ENCODE measurements at regions not wholly inside any gene's neighbourhood (a gene's known extent, or its start where the extent isn't known, plus 50 kb on each side); places are given as distances from the start of the nearest gene placed in this dataset.

GRCh38 chr12:115464111-115464581 is 780.2 kb upstream of the TBX3 start:
- no peak for DNase-seq (ENCODE audit: low read depth)

- no peak for DNase-seq (ENCODE audit: low read depth)
These were observed 777.4 kb upstream of the TBX3 start for GRCh38 chr12:115461401-115461800.

- no peak for DNase-seq (ENCODE audit: low read depth)
These were observed 773.8 kb upstream of the TBX3 start for GRCh38 chr12:115457798-115458197.

- no peak for DNase-seq (ENCODE audit: low read depth)
These were observed 773.1 kb upstream of the TBX3 start for GRCh38 chr12:115456946-115457689.

- no peak for DNase-seq (ENCODE audit: low read depth)
These were observed 771.3 kb upstream of the TBX3 start for GRCh38 chr12:115455268-115455681.

- no peak for DNase-seq (ENCODE audit: low read depth)
These were observed 768.8 kb upstream of the TBX3 start for GRCh38 chr12:115452751-115453281.

- DNase-seq (ENCODE audit: low read depth), result no peak
These were observed 768.1 kb upstream of the TBX3 start for GRCh38 chr12:115451780-115452736.

- DNase-seq (ENCODE audit: low read depth), result no peak
These were observed 767.3 kb upstream of the TBX3 start for GRCh38 chr12:115451151-115451779.

GRCh38 chr12:115450710-115451109 is 766.7 kb upstream of the TBX3 start:
- no peak for DNase-seq (ENCODE audit: low read depth)

- no peak for DNase-seq (ENCODE audit: low read depth)
These were observed 766.0 kb upstream of the TBX3 start for GRCh38 chr12:115450017-115450416.

GRCh38 chr12:115449526-115449925 is 765.6 kb upstream of the TBX3 start:
- DNase-seq (ENCODE audit: low read depth), result no peak

- no peak for DNase-seq (ENCODE audit: low read depth)
These were observed 760.4 kb upstream of the TBX3 start for GRCh38 chr12:115444346-115444745.

GRCh38 chr12:115443351-115443938 is 759.5 kb upstream of the TBX3 start:
- no peak for DNase-seq (ENCODE audit: low read depth)

GRCh38 chr12:115440438-115440837 is 756.5 kb upstream of the TBX3 start:
- no peak for DNase-seq (ENCODE audit: low read depth)

GRCh38 chr12:115439008-115439601 is 755.1 kb upstream of the TBX3 start:
- no peak for DNase-seq (ENCODE audit: low read depth)

GRCh38 chr12:115438314-115438713 is 754.3 kb upstream of the TBX3 start:
- no peak for DNase-seq (ENCODE audit: low read depth)

- DNase-seq (ENCODE audit: low read depth), result no peak
These were observed 753.1 kb upstream of the TBX3 start for GRCh38 chr12:115437061-115437567.

- no peak for DNase-seq (ENCODE audit: low read depth)
These were observed 749.1 kb upstream of the TBX3 start for GRCh38 chr12:115433014-115433634.

GRCh38 chr12:115430636-115431035 is 746.7 kb upstream of the TBX3 start:
- DNase-seq (ENCODE audit: low read depth), result no peak

GRCh38 chr12:115426732-115427131 is 742.8 kb upstream of the TBX3 start:
- DNase-seq (ENCODE audit: low read depth), result no peak

- DNase-seq (ENCODE audit: low read depth), result no peak
These were observed 740.0 kb upstream of the TBX3 start for GRCh38 chr12:115424003-115424402.

Data from T-helper 22 cell (primary cell).